Right renal pelvis (tissue), 4 donors: ENCODE measurements at regions not wholly inside any gene's neighbourhood (a gene's known extent, or its start where the extent isn't known, plus 50 kb on each side); places are given as distances from the start of the nearest gene placed in this dataset.
A peak's percentile ranks its signal among the peaks of the same experiment; 100 is the strongest.

ENCODE experiments used
- DNase-seq, 4 donors: peaks; one replicate each; pipeline ENCODE4 v3.0.0-alpha.2; 2013; ENCODE audit warnings: low read depth in 4 of 4, low spot score in 3 of 4, missing footprints in 1 of 4

GRCh38 chr11:116510886-116511650 lies 261.7 kb downstream of the BUD13 start:
- no peak for DNase-seq

- DNase-seq: no peak
These were observed 262.6 kb downstream of the BUD13 start for GRCh38 chr11:116510166-116510565.

GRCh38 chr11:116509551-116509950 lies 263.2 kb downstream of the BUD13 start:
- no peak for DNase-seq

GRCh38 chr11:116507849-116508695 lies 264.7 kb downstream of the BUD13 start:
- DNase-seq: no peak

GRCh38 chr11:116507016-116507415 lies 265.8 kb downstream of the BUD13 start:
- no peak for DNase-seq

- DNase-seq: no peak
These were observed 266.4 kb downstream of the BUD13 start for GRCh38 chr11:116506263-116506825.

- no peak for DNase-seq
These were observed 267.2 kb downstream of the BUD13 start for GRCh38 chr11:116505298-116506262.

GRCh38 chr11:116504541-116505297 lies 268.1 kb downstream of the BUD13 start:
- DNase-seq: no peak

- no peak for DNase-seq
These were observed 269.3 kb downstream of the BUD13 start for GRCh38 chr11:116503216-116504160.

- DNase-seq: no peak
These were observed 270.1 kb downstream of the BUD13 start for GRCh38 chr11:116502641-116503061.

GRCh38 chr11:116501728-116502127 lies 271.1 kb downstream of the BUD13 start:
- DNase-seq: no peak

GRCh38 chr11:116500947-116501602 lies 271.7 kb downstream of the BUD13 start:
- no peak for DNase-seq

- no peak for DNase-seq
These were observed 272.5 kb downstream of the BUD13 start for GRCh38 chr11:116500026-116500946.

GRCh38 chr11:116499396-116500003 lies 273.3 kb downstream of the BUD13 start:
- peak; percentile 69 to 85 (median 80) for DNase-seq

GRCh38 chr11:116498161-116498560 lies 274.6 kb downstream of the BUD13 start:
- no peak for DNase-seq

GRCh38 chr11:116492600-116492999 lies 280.2 kb downstream of the BUD13 start:
- DNase-seq: no peak
